GM12891 (cell line): ENCODE measurements at regions not wholly inside any gene's neighbourhood (a gene's known extent, or its start where the extent isn't known, plus 50 kb on each side); places are given as distances from the start of the nearest gene placed in this dataset.

Experiments
- DNase-seq: peaks from one replicate; pipeline ENCODE4 v3.0.0; 2011; ENCODE audit warnings: low spot score; ENCODE audit not compliant: insufficient read length
- FAIRE-seq: peaks from 2 replicates; lab custom pipeline; 2011; peaks lifted over from hg19 to GRCh38; lab: Jason Lieb, UNC
- PAX5 ChIP-seq: IDR thresholded peaks from 2 replicates; pipeline ENCODE4 v1.6.1; 2011; ENCODE audit warnings: low read length, moderate library complexity, mild to moderate bottlenecking; ENCODE audit not compliant: insufficient read depth, severe bottlenecking
- POLR2A ChIP-seq: IDR thresholded peaks from 2 replicates; pipeline ENCODE4 v1.6.1; 2011; ENCODE audit warnings: low read depth, low read length, control low read depth
- POLR2AphosphoS5 ChIP-seq: IDR thresholded peaks from 2 replicates; pipeline ENCODE4 v1.6.1; 2011; ENCODE audit warnings: low read depth, low read length, control low read depth
- POU2F2 ChIP-seq: IDR thresholded peaks from 2 replicates; pipeline ENCODE4 v1.6.1; 2011; ENCODE audit warnings: low read depth, mild to moderate bottlenecking, control low read depth, low read length, moderate library complexity
- SPI1 ChIP-seq: IDR thresholded peaks from 2 replicates; pipeline ENCODE4 v1.6.1; 2011; ENCODE audit warnings: low read depth, low read length, control low read depth
- TAF1 ChIP-seq: IDR thresholded peaks from 2 replicates; pipeline ENCODE4 v1.6.1; 2011; ENCODE audit warnings: low read depth, low read length, control low read depth

DNA sequence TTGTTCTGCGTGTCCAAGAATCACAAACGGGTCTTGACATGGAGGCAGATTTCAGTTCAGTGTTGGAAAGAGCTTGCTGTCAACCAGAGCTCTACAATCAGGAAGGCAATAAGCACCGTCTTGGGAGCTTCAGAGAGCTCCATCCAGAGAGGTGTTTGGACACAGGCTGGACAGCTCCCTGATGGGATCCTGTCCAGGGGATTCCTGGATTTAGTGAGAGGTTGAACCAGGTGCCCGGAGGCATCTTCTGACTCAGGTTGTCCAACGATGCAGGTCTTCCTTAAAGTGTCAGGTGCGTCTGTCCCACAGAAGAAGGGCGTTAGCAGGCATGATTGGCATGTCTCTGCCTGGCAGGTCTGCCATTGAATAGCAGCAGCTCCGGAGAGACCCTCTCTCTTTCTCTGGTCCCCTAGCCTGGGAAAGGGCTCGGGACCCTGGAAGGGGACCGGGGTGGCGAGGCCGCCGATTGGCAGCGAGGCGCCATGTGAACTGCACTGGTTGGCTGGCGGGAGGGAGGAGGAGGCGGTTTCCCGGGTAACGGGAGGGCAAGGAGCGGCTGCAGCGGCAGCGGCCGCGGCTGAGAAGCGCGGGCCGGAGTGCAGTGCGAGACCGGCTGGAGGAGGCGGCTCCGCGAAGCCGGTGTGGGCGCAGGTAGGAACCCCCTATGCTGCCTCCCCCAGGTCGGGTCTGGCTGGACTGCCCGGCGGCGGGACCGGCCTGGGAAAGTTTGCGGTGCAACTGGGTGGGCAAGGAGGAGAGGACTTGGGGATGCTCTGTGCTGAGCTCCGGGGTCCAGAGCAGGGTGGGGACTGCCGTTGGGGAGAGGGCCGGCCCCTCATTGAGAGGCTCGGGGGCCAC, 104.1 kb upstream of the E2F8 start:
- DNase-seq (peak; percentile 66), FAIRE-seq (peak; percentile 92)
- TF ChIP-seq TAF1 = no peak
- no peak for TF ChIP-seq SPI1
- no peak for TF ChIP-seq POLR2AphosphoS5
- no peak for TF ChIP-seq POLR2A
- no peak for TF ChIP-seq PAX5
- TF ChIP-seq POU2F2 = no peak

DNA sequence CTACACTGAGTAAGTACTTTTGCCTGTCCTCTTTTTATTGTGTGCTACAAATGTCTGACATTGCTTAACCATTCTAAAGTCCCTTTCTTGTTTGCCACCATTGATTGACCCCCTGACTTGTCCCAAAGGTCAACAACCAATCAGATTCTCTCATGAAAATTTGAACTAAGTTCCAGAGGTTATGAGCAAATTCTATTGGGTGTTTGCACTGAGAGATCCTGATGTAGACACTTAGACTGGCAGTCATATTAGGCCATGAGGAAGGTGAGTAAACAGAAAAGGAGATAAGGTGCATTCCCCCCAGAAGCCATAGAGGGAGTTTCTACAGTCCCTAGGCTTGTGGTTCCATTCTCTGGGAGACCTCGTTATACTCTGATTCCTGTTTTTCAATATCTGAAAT, 101.3 kb upstream of the E2F8 start:
- FAIRE-seq (no peak), DNase-seq (no peak)
- TF ChIP-seq TAF1 (no peak), POLR2AphosphoS5 (no peak), POU2F2 (no peak)

DNA sequence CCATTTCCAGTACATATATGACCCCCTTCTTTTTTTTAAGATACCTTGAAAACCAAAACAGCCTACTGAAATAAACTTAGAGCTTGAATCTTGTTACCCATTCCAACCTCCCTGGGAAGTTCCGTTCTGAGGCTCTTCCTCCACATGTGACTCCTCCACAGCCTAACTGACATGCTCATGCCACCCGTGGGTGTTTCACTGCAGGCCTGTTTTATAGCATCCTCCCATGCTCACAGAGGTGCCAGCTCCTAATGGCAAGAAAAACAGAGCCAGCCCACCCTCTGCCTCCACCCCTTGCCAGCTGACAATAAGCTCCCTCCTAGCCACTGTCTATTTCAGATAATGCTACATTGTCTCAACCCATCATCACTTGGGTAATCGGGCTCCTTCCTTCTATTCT, 97.6 kb upstream of the E2F8 start:
- no peak for TF ChIP-seq PAX5
- DNase-seq (no peak), FAIRE-seq (no peak)

DNA sequence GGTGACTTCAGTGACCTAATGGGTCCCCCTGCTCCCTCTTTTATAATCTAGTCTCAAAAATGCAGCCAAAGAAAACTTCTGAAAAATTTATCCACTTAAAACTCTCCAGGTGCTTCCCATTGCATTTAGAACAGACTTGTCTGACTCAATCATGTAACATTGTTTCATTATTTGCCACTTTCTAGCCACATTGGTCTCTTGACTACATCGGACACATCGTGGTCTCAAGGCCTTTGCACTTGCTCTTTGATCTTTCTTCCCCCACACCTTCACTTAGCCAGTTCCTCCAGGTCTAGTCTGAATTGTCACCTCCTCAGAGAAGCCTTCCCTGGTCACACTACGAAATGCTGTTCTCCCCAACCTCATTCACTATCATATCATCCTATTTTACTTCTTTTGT, 97.0 kb upstream of the E2F8 start:
- no peak for FAIRE-seq
- no peak for DNase-seq
- no peak for TF ChIP-seq SPI1
- no peak for TF ChIP-seq POLR2A
- no peak for TF ChIP-seq POLR2AphosphoS5
- TF ChIP-seq POU2F2 = no peak
- TF ChIP-seq PAX5 = no peak
- no peak for TF ChIP-seq TAF1

DNA sequence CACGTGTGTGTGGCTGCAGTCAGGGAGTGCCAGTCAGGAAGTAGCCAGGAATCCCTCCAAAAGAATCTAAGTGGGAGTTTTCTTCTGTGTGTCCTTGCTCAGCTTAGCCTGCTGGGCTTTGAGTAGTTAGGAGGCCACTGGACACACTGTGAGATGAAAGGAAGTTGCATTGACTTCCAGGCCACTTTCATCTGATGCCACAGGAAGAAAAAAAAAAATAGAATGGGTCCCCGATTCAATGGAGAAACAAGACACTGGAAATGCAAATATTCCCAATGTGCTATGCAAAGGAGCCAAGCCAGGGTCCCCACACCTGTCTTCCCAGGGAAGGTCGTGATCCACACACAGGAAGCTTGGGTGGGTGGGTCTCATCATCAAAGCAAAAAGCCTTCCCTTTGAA, 95.6 kb upstream of the E2F8 start:
- FAIRE-seq (no peak), DNase-seq (no peak)
- no peak for TF ChIP-seq POU2F2
- no peak for TF ChIP-seq TAF1
- no peak for TF ChIP-seq POLR2A
- no peak for TF ChIP-seq SPI1
- no peak for TF ChIP-seq POLR2AphosphoS5
- TF ChIP-seq PAX5 = no peak

DNA sequence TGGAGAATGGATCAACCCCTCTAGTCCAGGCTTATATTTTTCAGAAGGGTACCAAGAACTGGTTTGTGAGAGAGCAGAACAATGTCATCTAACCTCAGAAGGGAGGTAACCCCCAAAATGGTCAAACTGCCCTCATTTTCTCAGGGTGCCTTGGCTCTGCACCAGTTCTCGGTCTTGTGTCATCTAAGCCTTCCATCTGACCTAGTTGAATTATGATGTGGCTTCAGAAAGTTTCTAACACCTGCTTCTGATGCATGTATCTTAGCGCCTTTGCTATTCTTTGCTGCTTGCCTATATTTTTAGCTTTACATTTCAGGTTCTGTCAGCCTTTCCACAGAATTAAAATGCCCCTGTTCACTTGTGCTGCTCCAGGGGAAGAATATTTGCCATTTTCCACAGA, 91.7 kb upstream of the E2F8 start:
- DNase-seq (no peak), FAIRE-seq (peak; percentile 77)
- TF ChIP-seq SPI1 (no peak), PAX5 (no peak), POLR2AphosphoS5 (no peak), TAF1 (no peak), POLR2A (no peak), POU2F2 (no peak)

DNA sequence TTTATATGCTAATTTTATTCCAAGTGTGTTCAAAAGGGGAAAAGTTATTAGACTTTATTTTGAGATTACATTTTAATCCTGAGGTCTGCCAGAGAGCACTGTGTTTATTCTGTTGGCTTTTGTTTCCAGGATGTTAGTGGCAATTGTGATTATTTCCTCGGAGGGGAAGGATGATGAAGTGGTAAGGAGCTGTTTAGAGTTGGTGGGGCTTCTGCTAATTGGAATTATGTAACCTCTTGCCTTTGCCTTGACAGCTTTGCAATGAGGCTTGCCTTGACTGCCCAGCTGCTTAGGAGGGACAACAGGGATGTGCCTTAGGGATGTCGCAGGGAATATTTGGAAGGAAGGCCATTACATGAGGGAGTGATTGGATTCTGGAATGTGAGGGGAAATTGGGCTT, 89.7 kb upstream of the E2F8 start:
- TF ChIP-seq SPI1 = no peak
- no peak for TF ChIP-seq POLR2AphosphoS5
- no peak for TF ChIP-seq PAX5
- TF ChIP-seq TAF1 = no peak
- no peak for TF ChIP-seq POU2F2
- TF ChIP-seq POLR2A = no peak
- no peak for DNase-seq
- FAIRE-seq = no peak

DNA sequence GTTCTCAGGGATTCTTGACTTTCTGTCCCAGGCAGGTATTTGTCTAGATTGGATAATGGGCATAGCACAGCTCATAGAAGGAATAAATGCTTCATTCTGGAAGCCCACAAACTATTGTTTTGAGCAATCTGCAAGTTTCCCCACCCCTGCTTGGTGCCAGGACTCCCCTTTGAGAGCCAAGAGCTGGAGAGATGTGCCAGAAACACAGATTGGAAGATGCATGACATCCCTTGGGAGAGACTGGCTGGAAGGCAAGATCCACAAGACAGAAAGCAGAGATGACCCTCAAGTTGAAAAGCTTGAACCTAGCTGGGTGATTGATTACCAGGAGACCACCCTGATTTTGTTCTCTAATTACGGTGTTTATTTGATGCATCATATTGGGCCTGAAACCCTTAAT, 89.2 kb upstream of the E2F8 start:
- FAIRE-seq (no peak), DNase-seq (no peak)
- no peak for TF ChIP-seq TAF1
- no peak for TF ChIP-seq POLR2A
- no peak for TF ChIP-seq POU2F2
- TF ChIP-seq POLR2AphosphoS5 = no peak
- no peak for TF ChIP-seq PAX5
- TF ChIP-seq SPI1 = no peak

DNA sequence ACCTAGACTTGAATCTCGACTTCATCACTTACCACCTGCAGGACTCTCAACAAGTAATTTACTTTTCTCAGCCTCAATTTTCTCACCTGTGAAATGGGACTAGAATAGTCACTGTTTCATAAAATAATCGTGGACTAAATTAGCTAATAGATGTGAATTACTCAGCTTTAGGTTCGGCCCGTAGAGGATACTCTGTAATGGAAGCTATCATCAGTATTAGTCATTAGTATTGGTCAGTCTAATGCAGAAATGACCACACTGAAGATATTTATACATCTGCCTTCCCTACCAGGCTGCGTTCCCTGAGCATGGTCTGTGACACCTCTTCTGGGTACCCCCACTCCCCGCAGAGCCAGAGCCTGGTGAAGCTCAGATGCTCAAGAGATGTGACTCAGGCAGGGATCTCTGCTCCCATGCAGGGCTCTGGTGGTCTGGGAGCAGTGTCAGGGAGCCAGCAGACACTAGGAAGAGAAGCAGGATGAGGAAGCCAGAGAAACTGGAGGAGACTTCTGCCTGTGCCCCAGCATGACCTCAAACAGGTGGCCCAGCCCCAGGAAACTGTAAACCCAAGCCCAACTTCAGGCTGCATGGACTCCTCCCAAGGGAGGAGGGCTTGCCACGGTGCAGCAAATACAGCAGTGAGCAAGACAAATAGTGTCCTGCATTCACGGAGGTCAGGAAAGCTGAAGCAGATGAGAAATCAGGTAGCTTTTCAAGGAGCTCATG, 88.0 kb upstream of the E2F8 start:
- FAIRE-seq = peak; percentile 9
- no peak for TF ChIP-seq POLR2AphosphoS5
- TF ChIP-seq TAF1 = no peak
- TF ChIP-seq POU2F2 = no peak
- no peak for TF ChIP-seq PAX5
- TF ChIP-seq SPI1 = no peak
- no peak for TF ChIP-seq POLR2A
- no peak for DNase-seq

DNA sequence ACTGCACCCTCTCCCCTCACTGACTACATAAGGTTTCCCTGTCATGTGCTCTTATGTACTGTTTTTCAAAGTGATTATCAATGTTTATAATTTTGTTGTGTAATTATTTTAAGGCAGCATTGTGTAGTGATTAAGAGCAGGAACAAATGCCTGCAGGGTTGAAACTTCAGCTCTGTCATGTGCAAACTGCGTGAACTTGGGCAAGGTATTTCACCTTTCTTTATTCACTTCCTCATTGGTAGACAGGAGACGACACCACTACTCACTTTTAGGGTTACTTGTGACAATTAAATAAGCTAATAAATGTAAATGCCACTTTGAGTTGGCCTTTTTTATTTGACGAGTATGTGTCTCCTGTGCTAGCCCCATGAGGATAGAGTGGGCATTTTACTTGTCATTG, 86.5 kb upstream of the E2F8 start:
- DNase-seq (no peak), FAIRE-seq (peak; percentile 43)
- TF ChIP-seq SPI1 (peak; percentile 82), POU2F2 (no peak)
